IMR-90 (cell line): ENCODE measurements at regions not wholly inside any gene's neighbourhood (a gene's known extent, or its start where the extent isn't known, plus 50 kb on each side); places are given as distances from the start of the nearest gene placed in this dataset.

Source experiments
- ATAC-seq: fragments of 200-7000 bp; cut with Tn5 transposase; 2 replicates; pipeline ENCODE4 v1.9.1; 2020; ENCODE audit warnings: low read depth, mild to moderate bottlenecking, moderate library complexity
- BruUV-seq: library from RNA; stranded (reverse); fragments of 400-500 nt; replicated peaks from 2 replicates; lab custom pipeline; 2021; lab: Mats Ljungman, UMichigan
- CTCF ChIA-PET: fragments of 300-600 bp; formaldehyde crosslinking; extraction: SDS; loops from one replicate; lab custom pipeline; 2021; ENCODE audit warnings: antibody characterized with exemption; lab: Yijun Ruan, JAX
- POLR2A ChIA-PET: fragments of 300-600 bp; sonication (Branson Sonifier 250); formaldehyde crosslinking; loops from one replicate; lab custom pipeline; 2022; ENCODE audit warnings: antibody characterized with exemption; ENCODE audit not compliant: unreplicated experiment; lab: Charles Lee
- DNase-seq: peaks from one replicate; pipeline ENCODE4 v3.0.0; 2013
- H2AFZ ChIP-seq: replicated peaks from 2 replicates; pipeline ENCODE3; 2013; ENCODE audit warnings: low read length, mild to moderate bottlenecking; ENCODE audit not compliant: poor library complexity
- H2AK5ac ChIP-seq: 2 replicates; pipeline ENCODE4 v1.6.1; 2013; ENCODE audit warnings: low read depth, low read length, inconsistent platforms
- H2AK9ac ChIP-seq: replicated peaks from 2 replicates; pipeline ENCODE3; 2013; ENCODE audit warnings: mild to moderate bottlenecking, low read depth, low read length, moderate library complexity; ENCODE audit not compliant: poor library complexity
- H2BK120ac ChIP-seq: 2 replicates; pipeline ENCODE4 v1.6.1; 2013; ENCODE audit warnings: low read depth, low read length, inconsistent platforms
- H2BK15ac ChIP-seq: 3 replicates; pipeline ENCODE4 v1.6.1; 2013; ENCODE audit warnings: low read depth, low read length, inconsistent platforms
- H2BK20ac ChIP-seq: 2 replicates; pipeline ENCODE4 v1.6.1; 2013; ENCODE audit warnings: low read depth, mild to moderate bottlenecking, inconsistent platforms, low read length, moderate library complexity
- H2BK5ac ChIP-seq: 2 replicates; pipeline ENCODE4 v1.6.1; 2013; ENCODE audit warnings: mild to moderate bottlenecking, low read depth, low read length, inconsistent platforms; ENCODE audit not compliant: poor library complexity, severe bottlenecking
- H3K14ac ChIP-seq: replicated peaks from 2 replicates; pipeline ENCODE4 v1.6.1; 2013; ENCODE audit warnings: low read depth, low read length, inconsistent platforms
- H3K18ac ChIP-seq: 2 replicates; pipeline ENCODE4 v1.6.1; 2013; ENCODE audit warnings: low read depth, low read length, control low read depth
- H3K23ac ChIP-seq: 2 replicates; pipeline ENCODE4 v1.6.1; 2013; ENCODE audit warnings: low read depth, low read length, inconsistent platforms
- H3K27ac ChIP-seq: 2 replicates; pipeline ENCODE4 v1.5.1; 2013; ENCODE audit warnings: mild to moderate bottlenecking, control low read depth, low read length; ENCODE audit not compliant: insufficient read depth
- H3K27me3 ChIP-seq: 2 replicates; pipeline ENCODE4 v1.6.1; 2013; ENCODE audit warnings: low read length; ENCODE audit not compliant: control insufficient read depth, insufficient read depth
- H3K36me3 ChIP-seq: 2 replicates; pipeline ENCODE4 v1.6.1; 2013; ENCODE audit warnings: low read length, mixed read lengths; ENCODE audit not compliant: control insufficient read depth, insufficient read depth
- H3K4ac ChIP-seq: 2 replicates; pipeline ENCODE4 v1.6.1; 2013; ENCODE audit warnings: low read depth, low read length, inconsistent platforms
- H3K4me1 ChIP-seq: 2 replicates; pipeline ENCODE4 v1.6.1; 2013; ENCODE audit warnings: low read length, mixed read lengths; ENCODE audit not compliant: control insufficient read depth, insufficient read depth
- H3K4me2 ChIP-seq: 2 replicates; pipeline ENCODE4 v1.6.1; 2013; ENCODE audit warnings: low read depth, mild to moderate bottlenecking, control low read depth, low read length, moderate library complexity
- H3K4me3 ChIP-seq: 2 replicates; pipeline ENCODE4 v1.5.1; 2013; ENCODE audit warnings: low read depth, mild to moderate bottlenecking, control low read depth, low read length, moderate library complexity; ENCODE audit not compliant: insufficient read depth
- H3K56ac ChIP-seq: 2 replicates; pipeline ENCODE4 v1.6.1; 2013; ENCODE audit warnings: low read length, inconsistent platforms; ENCODE audit not compliant: insufficient read depth; ENCODE audit errors: extremely low read depth
- H3K79me1 ChIP-seq, 2 experiments: 2 replicates each; pipeline ENCODE4 v1.6.1; 2013; ENCODE audit warnings: low read length in 2 of 2, inconsistent platforms in 1 of 2, low read depth in 1 of 2
- H3K9ac ChIP-seq: 2 replicates; pipeline ENCODE4 v1.6.1; 2013; ENCODE audit warnings: low read depth, low read length, control low read depth
- H3K9me1 ChIP-seq: 2 replicates; pipeline ENCODE4 v1.6.1; 2013; ENCODE audit warnings: low read length, inconsistent platforms; ENCODE audit not compliant: insufficient read depth
- H3K9me3 ChIP-seq: 2 replicates; pipeline ENCODE4 v1.6.1; 2013; ENCODE audit warnings: low read length; ENCODE audit not compliant: control insufficient read depth, insufficient read depth
- H4K20me1 ChIP-seq: 2 replicates; pipeline ENCODE4 v1.6.1; 2013; ENCODE audit warnings: low read length, inconsistent platforms; ENCODE audit not compliant: insufficient read depth
- H4K5ac ChIP-seq: 2 replicates; pipeline ENCODE4 v1.6.1; 2013; ENCODE audit warnings: mild to moderate bottlenecking, low read depth, low read length, control low read depth
- H4K8ac ChIP-seq, 2 experiments: 2 replicates each; pipeline ENCODE4 v1.6.1; 2013; ENCODE audit warnings: low read depth in 2 of 2, low read length in 2 of 2, control low read depth in 1 of 2, inconsistent platforms in 1 of 2
- H4K91ac ChIP-seq: 2 replicates; pipeline ENCODE4 v1.6.1; 2013; ENCODE audit warnings: low read depth, low read length, inconsistent platforms; ENCODE audit not compliant: insufficient read depth
- CTCF ChIP-seq: conservative IDR thresholded peaks from 2 replicates; pipeline ENCODE4 v1.5.1; 2012; ENCODE audit warnings: mild to moderate bottlenecking, low read depth, low read length, improper control_type of control experiment
- FOS ChIP-seq: fragments of 150-350 bp; IDR thresholded peaks from 2 replicates; pipeline ENCODE4 v1.6.1; 2016; ENCODE audit warnings: low read depth, low read length
- MXI1 ChIP-seq: IDR thresholded peaks from 2 replicates; pipeline ENCODE4 v1.6.1; 2012; ENCODE audit warnings: low read depth, mild to moderate bottlenecking, low read length, moderate library complexity, borderline replicate concordance
- SMC3 ChIP-seq: fragments of 150-350 bp; IDR thresholded peaks from 2 replicates; pipeline ENCODE4 v1.6.1; 2016; ENCODE audit warnings: low read depth, mild to moderate bottlenecking, antibody characterized with exemption, low read length, moderate library complexity
- WGBS, 2 experiments: methylation state at CpG; one replicate each; pipeline versions ENCODE4 v1.1.5 to v1.1.7; 2013; ENCODE audit warnings: missing lambda C conversion rate in 2 of 2; ENCODE audit not compliant: insufficient read length in 1 of 2; ENCODE audit errors: extremely low coverage in 2 of 2; 5-methylcytosine and 5-hydroxymethylcytosine counted together
- dilution Hi-C: fragments of 300-500 bp; cut with HindIII; formaldehyde crosslinking; loops from one replicate; pipeline ENCODE4 v1.14.3; 2018; ENCODE audit warnings: low sequenced_read_pairs; ENCODE audit not compliant: unreplicated experiment
- in situ Hi-C: fragments of 300-500 bp; cut with MboI; formaldehyde crosslinking; loops from 3 replicates; pipeline ENCODE4 v1.14.3; 2019; ENCODE audit warnings: low sequenced_read_pairs, inconsistent platforms, mixed read lengths
- intact Hi-C: fragments of 100-400 bp; cut with micrococcal nuclease; formaldehyde crosslinking; loops from 2 replicates; pipeline ENCODE4 v1.10.0; 2022

DNA sequence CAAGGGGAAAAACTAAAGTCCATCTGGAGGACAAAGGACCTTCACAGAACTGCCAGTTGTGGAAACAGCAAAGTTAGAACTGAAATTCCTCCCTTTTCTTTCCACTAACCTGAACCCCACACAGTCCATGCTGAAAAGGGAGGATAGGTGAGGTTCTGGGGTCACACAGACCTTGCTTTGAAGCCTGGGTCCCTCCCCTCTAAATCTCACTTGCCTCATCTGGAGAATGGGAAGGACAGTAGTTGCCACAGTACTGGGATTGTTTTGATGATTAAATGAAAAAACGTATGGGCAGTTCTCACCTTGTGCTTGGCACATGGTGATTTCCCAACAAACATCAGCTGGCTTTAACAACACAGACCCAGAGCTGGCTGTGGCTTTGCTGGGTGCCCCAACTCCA is 166.4 kb upstream of the LRIG1 start:
- no peak overlapping the region for H3K4ac ChIP-seq
- BruUV-seq, result no TSS peak
- H2AK9ac ChIP-seq, result no peak overlapping the region
- no peaks in the 10 kb centered on the region for H3K9me3 ChIP-seq
- H3K4me2 ChIP-seq, result no peak overlapping the region
- no peak overlapping the region for H3K27ac ChIP-seq
- H4K91ac ChIP-seq, result no peak overlapping the region
- H3K18ac ChIP-seq, result no peak overlapping the region
- peaks cover 2% of the 10 kb centered on the region; the same call in 1 of the 2 replicates for H3K9me1 ChIP-seq
- no peak overlapping the region for H2BK20ac ChIP-seq
- H2AFZ ChIP-seq, result no peak overlapping the region
- TF ChIP-seq SMC3, result no peak
- no peak for TF ChIP-seq FOS
- TF ChIP-seq CTCF, result no peak
- no peak for TF ChIP-seq MXI1
- H4K5ac ChIP-seq, result no peak overlapping the region
- H4K20me1 ChIP-seq, result no peaks in the 10 kb centered on the region
- no peaks in the 10 kb centered on the region for H3K27me3 ChIP-seq
- no peak for ATAC-seq
- intact Hi-C loops, result no loop called here
- H2BK5ac ChIP-seq, result no peak overlapping the region
- H3K79me1 ChIP-seq, result no peaks in the 10 kb centered on the region
- H3K36me3 ChIP-seq, result no peaks in the 10 kb centered on the region
- H3K56ac ChIP-seq, result no peak overlapping the region
- no peak overlapping the region for H3K14ac ChIP-seq
- POLR2A ChIA-PET, result no interaction called here
- H2AK5ac ChIP-seq, result no peak overlapping the region
- no peak overlapping the region for H2BK15ac ChIP-seq
- no peak overlapping the region for H3K9ac ChIP-seq
- DNase-seq, result no peak
- no peak overlapping the region for H4K8ac ChIP-seq
- H2BK120ac ChIP-seq, result no peak overlapping the region
- H3K23ac ChIP-seq, result no peak overlapping the region
- H3K4me1 ChIP-seq, result no peaks in the 10 kb centered on the region
- H3K4me3 ChIP-seq, result no peak overlapping the region
- in situ Hi-C loops, result no loop called here
- CTCF ChIA-PET, result no interaction called here
- no CpG with 5 or more reads among the region's 1 CpG for WGBS, 2 experiments
- dilution Hi-C loops, result no loop called here
